Neural cell (in vitro differentiated cells): ENCODE measurements at regions not wholly inside any gene's neighbourhood (a gene's known extent, or its start where the extent isn't known, plus 50 kb on each side); places are given as distances from the start of the nearest gene placed in this dataset.

ENCODE experiments used
- H2AFZ ChIP-seq: fragments of 200-600, 300-800 bp; sonication (generic), shearing (Covaris generic); 2 replicates; pipeline ENCODE4 v1.6.0; 2014; ENCODE audit warnings: low read depth, mild to moderate bottlenecking, antibody characterized with exemption, low read length, moderate library complexity
- H3F3A ChIP-seq: fragments of 200-600 bp; shearing (Covaris generic); 2 replicates; pipeline ENCODE4 v1.6.1; 2016; ENCODE audit warnings: mild to moderate bottlenecking, moderate library complexity, mixed read lengths, antibody characterized with exemption, low read length; ENCODE audit not compliant: insufficient read depth, poor library complexity, severe bottlenecking
- H3K27ac ChIP-seq: fragments of 200-600, 300-800 bp; sonication (generic), shearing (Covaris generic); 2 replicates; pipeline ENCODE4 v1.5.1; 2014; ENCODE audit warnings: mild to moderate bottlenecking, low read length, moderate library complexity
- H3K27me3 ChIP-seq: fragments of 300-800, 200-600 bp; sonication (generic), shearing (Covaris generic); 2 replicates; pipeline ENCODE4 v1.6.0; 2014; ENCODE audit warnings: mild to moderate bottlenecking, low read depth, low read length, moderate library complexity; ENCODE audit not compliant: insufficient read depth
- H3K36me3 ChIP-seq: fragments of 300-800, 200-600 bp; sonication (generic), shearing (Covaris generic); 2 replicates; pipeline ENCODE4 v1.5.1; 2014; ENCODE audit warnings: mild to moderate bottlenecking, antibody characterized with exemption, low read length, moderate library complexity; ENCODE audit not compliant: insufficient read depth
- H3K4me2 ChIP-seq: fragments of 300-800, 200-600 bp; sonication (generic), shearing (Covaris generic); 2 replicates; pipeline ENCODE4 v1.6.0; 2014; ENCODE audit warnings: mild to moderate bottlenecking, low read length
- H3K4me3 ChIP-seq: fragments of 300-800, 200-600 bp; sonication (generic), shearing (Covaris generic); 2 replicates; pipeline ENCODE4 v1.5.1; 2014; ENCODE audit warnings: mild to moderate bottlenecking, low read length, moderate library complexity
- H3K79me2 ChIP-seq: fragments of 200-600 bp; shearing (Covaris generic); replicated peaks from 2 replicates; pipeline ENCODE4 v1.6.0; 2014; ENCODE audit warnings: mild to moderate bottlenecking, low read length, moderate library complexity; ENCODE audit not compliant: insufficient read depth
- H3K9ac ChIP-seq: fragments of 300-800, 200-600 bp; sonication (generic), shearing (Covaris generic); 2 replicates; pipeline ENCODE4 v1.6.1; 2016; ENCODE audit warnings: mild to moderate bottlenecking, low read length, mixed read lengths
- H3K9me2 ChIP-seq: fragments of 200-600 bp; shearing (Covaris generic); 2 replicates; pipeline ENCODE4 v1.6.1; 2016; ENCODE audit warnings: mild to moderate bottlenecking, low read length, mixed read lengths; ENCODE audit not compliant: insufficient read depth
- H3K9me3 ChIP-seq: fragments of 200-600, 300-800 bp; sonication (generic), shearing (Covaris generic); 2 replicates; pipeline ENCODE4 v1.6.1; 2016; ENCODE audit warnings: mild to moderate bottlenecking, mixed run types, low read length, moderate library complexity, mixed read lengths
- H4K20me1 ChIP-seq: fragments of 200-600 bp; shearing (Covaris generic); 2 replicates; pipeline ENCODE4 v1.6.1; 2016; ENCODE audit warnings: mild to moderate bottlenecking, mixed run types; ENCODE audit not compliant: insufficient read depth
- EP300 ChIP-seq: fragments of 450-650 bp; conservative IDR thresholded peaks from 2 replicates; pipeline ENCODE4 v1.6.1; 2014; ENCODE audit warnings: antibody characterized with exemption, mild to moderate bottlenecking, moderate library complexity; ENCODE audit not compliant: poor library complexity, severe bottlenecking
- EZH2 ChIP-seq: fragments of 200-600, 300-800 bp; shearing (Covaris generic), sonication (generic); IDR thresholded peaks from 2 replicates; pipeline ENCODE4 v1.6.1; 2014; ENCODE audit warnings: antibody characterized with exemption, low read length, borderline replicate concordance, mild to moderate bottlenecking; ENCODE audit not compliant: insufficient read depth, poor library complexity, severe bottlenecking
- MXI1 ChIP-seq: fragments of 450-650 bp; conservative IDR thresholded peaks from 2 replicates; pipeline ENCODE4 v1.6.1; 2014; ENCODE audit warnings: antibody characterized with exemption, mild to moderate bottlenecking; ENCODE audit not compliant: poor library complexity, severe bottlenecking
- POLR2AphosphoS5 ChIP-seq: IDR thresholded peaks from 2 replicates; pipeline ENCODE4 v1.6.1; 2012
- RAD21 ChIP-seq: fragments of 450-650 bp; conservative IDR thresholded peaks from 2 replicates; pipeline ENCODE4 v1.6.1; 2014; ENCODE audit warnings: antibody characterized with exemption, mild to moderate bottlenecking, moderate library complexity
- SMC3 ChIP-seq: fragments of 450-650 bp; conservative IDR thresholded peaks from 2 replicates; pipeline ENCODE4 v1.6.1; 2014; ENCODE audit warnings: antibody characterized with exemption, mild to moderate bottlenecking, moderate library complexity; ENCODE audit not compliant: poor library complexity
- TAF1 ChIP-seq: IDR thresholded peaks from 2 replicates; pipeline ENCODE4 v1.6.1; 2012; ENCODE audit warnings: low read depth
- TF ChIP-seq, protein P1 (sequence below): fragments of 450-650 bp; IDR thresholded peaks from 2 replicates; pipeline ENCODE4 v1.5.1; 2014; ENCODE audit warnings: antibody characterized with exemption, mild to moderate bottlenecking, moderate library complexity; ENCODE audit not compliant: poor library complexity, severe bottlenecking
- TF ChIP-seq, protein P2 (sequence below): IDR thresholded peaks from 2 replicates; pipeline ENCODE4 v1.6.1; 2012; ENCODE audit warnings: borderline replicate concordance

DNA sequence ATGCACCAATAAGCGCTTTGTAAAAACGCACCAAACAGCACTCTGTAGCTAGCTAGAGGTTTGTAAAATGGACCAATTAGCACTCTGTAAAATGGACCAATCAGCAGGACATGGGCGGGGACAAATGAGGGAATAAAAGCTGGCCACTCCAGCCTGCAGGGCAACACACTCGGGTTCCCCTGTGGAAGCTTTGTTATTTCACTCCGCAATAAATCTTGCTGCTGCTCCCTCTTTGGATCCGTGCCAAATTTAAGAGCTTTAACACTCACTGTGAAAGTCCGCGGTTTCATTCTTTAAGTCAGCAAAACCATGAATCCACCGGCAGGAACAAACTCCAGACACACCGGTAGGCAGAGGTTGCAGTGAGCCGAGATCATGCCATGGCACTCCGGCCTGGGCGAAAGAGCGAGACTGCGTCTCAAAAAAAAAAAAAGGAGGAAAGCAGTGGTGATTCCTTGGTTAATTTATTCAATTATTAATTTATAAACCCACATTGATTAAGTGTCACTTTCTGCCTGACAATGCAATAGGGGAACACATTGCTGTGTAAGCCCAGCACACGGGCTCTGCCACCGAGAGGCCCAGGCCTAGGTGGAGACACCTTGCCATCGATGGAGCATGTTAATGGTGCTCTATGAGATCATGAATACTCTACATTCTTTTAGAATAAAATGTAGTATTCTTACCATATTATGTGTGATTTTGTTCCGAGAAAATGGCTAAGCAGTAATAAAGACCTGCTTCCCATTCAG, 687.6 kb upstream of the HS6ST1 start:
- H3F3A ChIP-seq: no peaks in the 10 kb centered on the region
- H4K20me1 ChIP-seq: no peaks in the 10 kb centered on the region
- H3K9me2 ChIP-seq: no peaks in the 10 kb centered on the region
- no peaks in the 10 kb centered on the region for H3K79me2 ChIP-seq
- H3K4me3 ChIP-seq: no peak overlapping the region
- H3K36me3 ChIP-seq: no peaks in the 10 kb centered on the region
- no peak overlapping the region for H3K27ac ChIP-seq
- H3K27me3 ChIP-seq: no peaks in the 10 kb centered on the region
- TF ChIP-seq EZH2: no peak
- no peak for TF ChIP-seq MXI1
- TF ChIP-seq, protein P1, sequence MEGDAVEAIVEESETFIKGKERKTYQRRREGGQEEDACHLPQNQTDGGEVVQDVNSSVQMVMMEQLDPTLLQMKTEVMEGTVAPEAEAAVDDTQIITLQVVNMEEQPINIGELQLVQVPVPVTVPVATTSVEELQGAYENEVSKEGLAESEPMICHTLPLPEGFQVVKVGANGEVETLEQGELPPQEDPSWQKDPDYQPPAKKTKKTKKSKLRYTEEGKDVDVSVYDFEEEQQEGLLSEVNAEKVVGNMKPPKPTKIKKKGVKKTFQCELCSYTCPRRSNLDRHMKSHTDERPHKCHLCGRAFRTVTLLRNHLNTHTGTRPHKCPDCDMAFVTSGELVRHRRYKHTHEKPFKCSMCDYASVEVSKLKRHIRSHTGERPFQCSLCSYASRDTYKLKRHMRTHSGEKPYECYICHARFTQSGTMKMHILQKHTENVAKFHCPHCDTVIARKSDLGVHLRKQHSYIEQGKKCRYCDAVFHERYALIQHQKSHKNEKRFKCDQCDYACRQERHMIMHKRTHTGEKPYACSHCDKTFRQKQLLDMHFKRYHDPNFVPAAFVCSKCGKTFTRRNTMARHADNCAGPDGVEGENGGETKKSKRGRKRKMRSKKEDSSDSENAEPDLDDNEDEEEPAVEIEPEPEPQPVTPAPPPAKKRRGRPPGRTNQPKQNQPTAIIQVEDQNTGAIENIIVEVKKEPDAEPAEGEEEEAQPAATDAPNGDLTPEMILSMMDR: no peak
- TF ChIP-seq RAD21: no peak
- no peak for TF ChIP-seq TAF1
- no peak for TF ChIP-seq EP300
- TF ChIP-seq POLR2AphosphoS5: no peak
- TF ChIP-seq, protein P2, sequence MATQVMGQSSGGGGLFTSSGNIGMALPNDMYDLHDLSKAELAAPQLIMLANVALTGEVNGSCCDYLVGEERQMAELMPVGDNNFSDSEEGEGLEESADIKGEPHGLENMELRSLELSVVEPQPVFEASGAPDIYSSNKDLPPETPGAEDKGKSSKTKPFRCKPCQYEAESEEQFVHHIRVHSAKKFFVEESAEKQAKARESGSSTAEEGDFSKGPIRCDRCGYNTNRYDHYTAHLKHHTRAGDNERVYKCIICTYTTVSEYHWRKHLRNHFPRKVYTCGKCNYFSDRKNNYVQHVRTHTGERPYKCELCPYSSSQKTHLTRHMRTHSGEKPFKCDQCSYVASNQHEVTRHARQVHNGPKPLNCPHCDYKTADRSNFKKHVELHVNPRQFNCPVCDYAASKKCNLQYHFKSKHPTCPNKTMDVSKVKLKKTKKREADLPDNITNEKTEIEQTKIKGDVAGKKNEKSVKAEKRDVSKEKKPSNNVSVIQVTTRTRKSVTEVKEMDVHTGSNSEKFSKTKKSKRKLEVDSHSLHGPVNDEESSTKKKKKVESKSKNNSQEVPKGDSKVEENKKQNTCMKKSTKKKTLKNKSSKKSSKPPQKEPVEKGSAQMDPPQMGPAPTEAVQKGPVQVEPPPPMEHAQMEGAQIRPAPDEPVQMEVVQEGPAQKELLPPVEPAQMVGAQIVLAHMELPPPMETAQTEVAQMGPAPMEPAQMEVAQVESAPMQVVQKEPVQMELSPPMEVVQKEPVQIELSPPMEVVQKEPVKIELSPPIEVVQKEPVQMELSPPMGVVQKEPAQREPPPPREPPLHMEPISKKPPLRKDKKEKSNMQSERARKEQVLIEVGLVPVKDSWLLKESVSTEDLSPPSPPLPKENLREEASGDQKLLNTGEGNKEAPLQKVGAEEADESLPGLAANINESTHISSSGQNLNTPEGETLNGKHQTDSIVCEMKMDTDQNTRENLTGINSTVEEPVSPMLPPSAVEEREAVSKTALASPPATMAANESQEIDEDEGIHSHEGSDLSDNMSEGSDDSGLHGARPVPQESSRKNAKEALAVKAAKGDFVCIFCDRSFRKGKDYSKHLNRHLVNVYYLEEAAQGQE: no peak
- no peak for TF ChIP-seq SMC3
- H3K9me3 ChIP-seq: peaks cover 4% of the 10 kb centered on the region
- H2AFZ ChIP-seq: no peak overlapping the region
- H3K4me2 ChIP-seq: no peak overlapping the region
- H3K9ac ChIP-seq: no peak overlapping the region

DNA sequence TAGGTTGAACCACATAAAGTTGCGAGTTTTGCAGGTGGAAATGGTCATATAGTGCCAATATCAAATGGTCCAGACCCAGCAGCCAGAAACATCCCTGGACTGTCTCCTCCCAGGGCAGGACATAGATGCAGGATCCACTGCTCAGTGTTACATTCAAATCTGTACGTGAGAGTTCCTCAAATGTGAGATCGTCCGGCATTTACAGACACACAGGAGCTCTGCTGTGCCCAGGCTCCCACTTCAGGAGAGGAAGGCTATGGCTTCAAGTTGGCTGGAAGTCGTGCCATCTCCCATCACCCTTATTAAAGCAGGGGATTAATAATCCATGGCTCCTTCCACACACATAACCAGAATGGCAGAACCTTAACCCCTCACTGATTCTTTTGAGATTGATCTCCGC, 688.2 kb upstream of the HS6ST1 start:
- Histone ChIP-seq H3K9me3 (peaks cover 2% of the 10 kb centered on the region), H3F3A (no peaks in the 10 kb centered on the region), H3K36me3 (no peaks in the 10 kb centered on the region), H3K79me2 (no peaks in the 10 kb centered on the region), H2AFZ (no peak overlapping the region), H3K9ac (no peak overlapping the region), H4K20me1 (no peaks in the 10 kb centered on the region), H3K9me2 (no peaks in the 10 kb centered on the region), H3K4me2 (no peak overlapping the region), H3K4me3 (no peak overlapping the region), H3K27me3 (no peaks in the 10 kb centered on the region), H3K27ac (no peak overlapping the region)
- TF ChIP-seq, protein P1: no peak
- no peak for TF ChIP-seq TAF1
- no peak for TF ChIP-seq MXI1
- TF ChIP-seq RAD21: no peak
- TF ChIP-seq EP300: no peak
- no peak for TF ChIP-seq SMC3
- TF ChIP-seq POLR2AphosphoS5: no peak
- no peak for TF ChIP-seq EZH2
- TF ChIP-seq, protein P2: no peak
